ENCODE measurements at regions not wholly inside any gene's neighbourhood (a gene's known extent, or its start where the extent isn't known, plus 50 kb on each side); places are given as distances from the start of the nearest gene placed in this dataset.

GRCh38 chr7:47039089-47039648 lies 542.7 kb downstream of the TNS3 start:
- DNase-seq: no peak

GRCh38 chr7:47038621-47039020 lies 543.3 kb downstream of the TNS3 start:
- DNase-seq: no peak

GRCh38 chr7:47037607-47038006 lies 544.3 kb downstream of the TNS3 start:
- no peak for DNase-seq

- no peak for DNase-seq
Measured at GRCh38 chr7:47036909-47037308, 545.0 kb downstream of the TNS3 start.

- DNase-seq: no peak
Measured at GRCh38 chr7:47035522-47035921, 546.4 kb downstream of the TNS3 start.

- DNase-seq: no peak
Measured at GRCh38 chr7:47034180-47034579, 547.7 kb downstream of the TNS3 start.

GRCh38 chr7:47032536-47032908 lies 549.4 kb downstream of the TNS3 start:
- DNase-seq: no peak

GRCh38 chr7:47031786-47032535 lies 550.0 kb downstream of the TNS3 start:
- no peak for DNase-seq

GRCh38 chr7:47028284-47028683 lies 553.6 kb downstream of the TNS3 start:
- no peak for DNase-seq

GRCh38 chr7:47027695-47028240 lies 554.1 kb downstream of the TNS3 start:
- no peak for DNase-seq

GRCh38 chr7:47026780-47027361 lies 555.0 kb downstream of the TNS3 start:
- DNase-seq: peak; percentile 64

GRCh38 chr7:47024991-47025390 lies 556.9 kb downstream of the TNS3 start:
- no peak for DNase-seq

GRCh38 chr7:47008461-47008860 lies 573.5 kb downstream of the TNS3 start:
- no peak for DNase-seq

GRCh38 chr7:47007471-47007870 lies 574.4 kb downstream of the TNS3 start:
- DNase-seq: no peak

- DNase-seq: no peak
Measured at GRCh38 chr7:47000561-47000960, 581.4 kb downstream of the TNS3 start.

GRCh38 chr7:46999866-47000265 lies 582.0 kb downstream of the TNS3 start:
- peak; percentile 41 for DNase-seq

- DNase-seq: peak; percentile 6
Measured at GRCh38 chr7:46996972-46997371, 584.9 kb downstream of the TNS3 start.

GRCh38 chr7:46993396-46993795 lies 588.5 kb downstream of the TNS3 start:
- DNase-seq: no peak

GRCh38 chr7:46990761-46991160 lies 591.1 kb downstream of the TNS3 start:
- no peak for DNase-seq

- DNase-seq: no peak
Measured at GRCh38 chr7:46989247-46989646, 592.7 kb downstream of the TNS3 start.

GRCh38 chr7:46982928-46983327 lies 599.0 kb downstream of the TNS3 start:
- peak; percentile 29 for DNase-seq

GRCh38 chr7:46979439-46979838 lies 602.5 kb downstream of the TNS3 start:
- no peak for DNase-seq

- no peak for DNase-seq
Measured at GRCh38 chr7:46975493-46975892, 606.4 kb downstream of the TNS3 start.

GRCh38 chr7:46972205-46972604 lies 609.7 kb downstream of the TNS3 start:
- peak; percentile 8 for DNase-seq
